ENCODE measurements at regions not wholly inside any gene's neighbourhood (a gene's known extent, or its start where the extent isn't known, plus 50 kb on each side); places are given as distances from the start of the nearest gene placed in this dataset.

DNA sequence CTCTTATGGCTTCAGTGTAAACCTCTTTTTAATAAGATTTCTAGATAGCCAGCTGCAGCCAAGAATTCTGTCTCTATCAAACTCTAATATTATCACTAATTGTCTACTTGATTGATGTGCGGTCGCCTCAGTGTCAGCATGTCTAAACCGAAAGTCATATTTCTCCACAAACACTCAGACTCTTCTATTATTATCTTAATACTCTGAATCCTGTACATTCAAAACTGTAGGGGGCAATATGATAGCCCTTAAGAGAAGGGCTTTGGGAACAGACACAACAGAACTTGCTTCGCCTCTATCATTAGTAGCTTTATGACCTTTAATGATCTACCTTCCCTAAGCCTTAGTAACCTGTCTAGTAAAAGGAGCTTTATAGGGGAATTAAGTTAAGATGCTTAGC is 379.7 kb upstream of the PTCHD4 start:
- POLR2A ChIA-PET (ENCODE audit: low non-redundant PET) = no interaction called here
- no peak overlapping the region for H3K27ac ChIP-seq
- CTCF ChIA-PET = no interaction called here
- TF ChIP-seq CTCF (conservative IDR thresholded peaks at IDR 0.05; ENCODE audit: low read depth) = no peak
- no peak for DNase-seq (ENCODE audit: low spot score)

- ChIA-PET POLR2A (ENCODE audit: low non-redundant PET) (no interaction called here), CTCF (no interaction called here)
- TF ChIP-seq CTCF (conservative IDR thresholded peaks at IDR 0.05; ENCODE audit: low read depth) = no peak
- no peak for DNase-seq (ENCODE audit: low spot score)
- no peak overlapping the region for H3K27ac ChIP-seq
Measured at GRCh38 chr6:48486876-48487275, 375.9 kb upstream of the PTCHD4 start.

- H3K27ac ChIP-seq = no peak overlapping the region
- no peak for TF ChIP-seq CTCF (conservative IDR thresholded peaks at IDR 0.05; ENCODE audit: low read depth)
- POLR2A ChIA-PET (ENCODE audit: low non-redundant PET) = no interaction called here
- DNase-seq (ENCODE audit: low spot score) = no peak
- CTCF ChIA-PET = interaction anchor here (0.6 kb wide), 1 partner anchor 312 kb away, joined by 4 read pairs; no protein-coding TSS in a partner anchor
Measured at GRCh38 chr6:48486373-48486772, 375.4 kb upstream of the PTCHD4 start.

DNA sequence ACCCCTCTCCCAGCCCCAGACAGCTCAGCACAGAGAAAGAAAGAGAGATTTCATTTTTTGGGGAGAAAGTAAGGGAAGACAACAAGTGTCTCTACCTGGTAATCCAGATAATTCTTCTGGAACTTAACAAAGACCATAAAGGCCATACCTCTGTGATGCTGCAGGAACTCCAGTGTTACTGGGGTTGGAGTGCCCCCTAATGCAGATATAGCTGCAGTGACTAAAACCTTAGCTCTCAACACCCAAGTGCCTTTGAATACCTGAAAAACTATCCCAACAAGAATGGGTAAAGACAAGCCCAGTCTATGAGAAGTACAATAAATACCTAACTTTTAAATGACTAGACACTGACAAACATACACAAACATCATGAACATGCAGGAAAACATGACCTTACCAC is 365.3 kb upstream of the PTCHD4 start:
- TF ChIP-seq CTCF (conservative IDR thresholded peaks at IDR 0.05; ENCODE audit: low read depth) = no peak
- H3K27ac ChIP-seq = no peak overlapping the region
- POLR2A ChIA-PET (ENCODE audit: low non-redundant PET) = no interaction called here
- DNase-seq (ENCODE audit: low spot score) = no peak
- CTCF ChIA-PET = no interaction called here

DNA sequence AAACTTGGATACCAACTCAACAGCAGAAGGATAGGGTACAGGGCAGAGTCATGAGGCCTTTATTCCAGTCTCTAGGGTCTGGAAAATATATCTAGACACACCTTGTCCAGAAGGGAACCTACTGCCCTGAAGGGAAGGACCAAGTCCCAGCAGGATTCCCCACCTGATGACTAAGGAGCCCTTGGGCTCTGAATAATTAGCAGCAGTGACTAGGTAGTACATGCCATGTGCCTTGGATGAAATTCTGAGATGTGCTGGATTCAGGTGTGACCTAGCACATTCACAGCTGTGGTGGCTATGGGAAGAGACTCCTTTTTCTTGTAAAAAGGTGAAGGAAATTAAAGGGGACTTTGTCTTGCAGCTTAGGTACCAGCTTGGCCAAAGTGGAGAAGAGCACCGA is 364.3 kb upstream of the PTCHD4 start:
- ChIA-PET POLR2A (ENCODE audit: low non-redundant PET) (no interaction called here), CTCF (interaction anchor here (0.6 kb wide), 1 partner anchor 81 kb away, joined by 3 read pairs; no protein-coding TSS in a partner anchor)
- H3K27ac ChIP-seq = no peak overlapping the region
- peak; percentile 14 for DNase-seq (ENCODE audit: low spot score)
- no peak for TF ChIP-seq CTCF (conservative IDR thresholded peaks at IDR 0.05; ENCODE audit: low read depth)

DNA sequence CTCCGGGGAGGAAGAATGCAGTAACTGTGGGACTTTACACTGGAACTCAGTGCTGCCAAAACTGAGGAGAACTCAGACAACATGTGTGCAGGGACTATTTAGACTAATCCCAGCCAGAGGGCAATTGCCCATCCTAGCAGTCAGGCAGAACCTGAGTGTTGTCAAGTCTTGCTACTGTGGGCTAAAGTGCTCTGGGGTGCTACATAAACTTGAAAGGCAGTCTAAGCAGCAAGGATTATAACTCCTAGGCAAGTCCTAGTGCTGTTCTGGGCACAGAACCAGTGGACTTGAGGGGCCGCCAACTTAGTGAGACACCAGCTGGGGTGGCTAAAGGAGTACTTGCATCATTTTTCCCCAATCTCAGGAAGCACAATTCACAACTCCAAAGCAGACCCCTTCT is 363.8 kb upstream of the PTCHD4 start:
- ChIA-PET CTCF (no interaction called here), POLR2A (ENCODE audit: low non-redundant PET) (no interaction called here)
- TF ChIP-seq CTCF (conservative IDR thresholded peaks at IDR 0.05; ENCODE audit: low read depth) = no peak
- DNase-seq (ENCODE audit: low spot score) = no peak
- H3K27ac ChIP-seq = no peak overlapping the region

DNA sequence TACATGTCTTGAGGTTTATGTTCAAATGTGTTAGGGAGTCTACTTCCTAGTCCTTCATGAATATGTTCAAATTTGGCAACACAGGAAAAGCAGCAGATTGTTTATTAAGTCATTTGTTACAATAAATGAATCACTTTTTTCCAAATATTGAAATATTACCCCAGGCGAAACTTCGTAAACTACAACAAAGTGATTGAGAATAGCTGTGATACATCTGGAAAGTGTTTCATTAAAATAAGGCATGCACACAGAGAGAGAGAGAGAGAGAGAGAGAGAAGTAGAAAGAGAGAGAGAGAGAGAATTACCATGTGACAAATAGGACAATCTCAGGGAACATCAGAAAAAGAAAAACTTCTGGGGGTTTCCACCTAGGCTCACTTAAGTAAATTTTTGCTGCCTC is 363.1 kb upstream of the PTCHD4 start:
- TF ChIP-seq CTCF (conservative IDR thresholded peaks at IDR 0.05; ENCODE audit: low read depth) = no peak
- no peak overlapping the region for H3K27ac ChIP-seq
- DNase-seq (ENCODE audit: low spot score) = no peak
- CTCF ChIA-PET = no interaction called here
- POLR2A ChIA-PET (ENCODE audit: low non-redundant PET) = no interaction called here

Data from RWPE1 (cell line).